HepG2 (cell line): ENCODE measurements at regions not wholly inside any gene's neighbourhood (a gene's known extent, or its start where the extent isn't known, plus 50 kb on each side); places are given as distances from the start of the nearest gene placed in this dataset.
A peak's percentile ranks its signal among the peaks of the same experiment; 100 is the strongest.

Experiments used
- CBFB ChIP-seq: sonication (generic); formaldehyde crosslinking; IDR thresholded peaks from 2 replicates; pipeline ENCODE4 v1.4.0; 2020; ENCODE audit warnings: missing genetic modification reagents
- CENPX ChIP-seq: sonication (generic); formaldehyde crosslinking; IDR thresholded peaks from 2 replicates; pipeline ENCODE4 v1.9.0; 2021; ENCODE audit warnings: mild to moderate bottlenecking, missing genetic modification reagents, moderate library complexity
- DNMT1 ChIP-seq: sonication (generic); formaldehyde crosslinking; IDR thresholded peaks from 2 replicates; pipeline ENCODE4 v1.5.1; 2020; ENCODE audit warnings: mild to moderate bottlenecking, missing genetic modification reagents
- EHMT2 ChIP-seq: fragments of 200-600 bp; sonication (generic); IDR thresholded peaks from 2 replicates; pipeline ENCODE4 v1.7.0; 2017; ENCODE audit warnings: antibody characterized with exemption, low read depth, low read length, borderline replicate concordance
- GZF1 ChIP-seq: sonication (generic); formaldehyde crosslinking; IDR thresholded peaks from 2 replicates; pipeline ENCODE4 v1.5.1; 2020; ENCODE audit warnings: mild to moderate bottlenecking, missing genetic modification reagents
- HNRNPLL ChIP-seq: fragments of 200-400 bp; formaldehyde crosslinking; IDR thresholded peaks from 2 replicates; pipeline ENCODE4 v1.6.1; 2017; ENCODE audit warnings: mild to moderate bottlenecking, low read depth, low read length; ENCODE audit not compliant: poor library complexity, severe bottlenecking
- MIER2 ChIP-seq: IDR thresholded peaks from 2 replicates; pipeline ENCODE4 v1.6.1; 2016; ENCODE audit warnings: missing biosample characterization, missing genetic modification reagents
- NR2F1 ChIP-seq, 2 experiments: fragments of 450-650 bp in 1 of 2; formaldehyde crosslinking in 1 of 2; IDR thresholded peaks; 2 replicates each; pipeline versions ENCODE4 v1.5.0 to v1.6.1; 2016 to 2020; ENCODE audit warnings: mild to moderate bottlenecking in 1 of 2, missing compliant biosample characterization in 1 of 2, missing genetic modification reagents in 1 of 2, moderate library complexity in 1 of 2
- RBFOX2 ChIP-seq: fragments of 200-400 bp; formaldehyde crosslinking; IDR thresholded peaks from 2 replicates; pipeline ENCODE4 v1.6.1; 2017; ENCODE audit warnings: low read depth, mild to moderate bottlenecking, low read length
- SATB2 ChIP-seq: sonication (generic); formaldehyde crosslinking; IDR thresholded peaks from 2 replicates; pipeline ENCODE4 v1.5.0; 2020; ENCODE audit warnings: missing genetic modification reagents
- SMAD1 ChIP-seq: sonication (generic); formaldehyde crosslinking; IDR thresholded peaks from 2 replicates; pipeline ENCODE4 v1.4.0; 2020; ENCODE audit warnings: missing genetic modification reagents, low read depth, mild to moderate bottlenecking, borderline replicate concordance
- SP4 ChIP-seq: sonication (generic); formaldehyde crosslinking; IDR thresholded peaks from 2 replicates; pipeline ENCODE4 v1.8.1; 2023; ENCODE audit warnings: mild to moderate bottlenecking, missing genetic modification reagents
- ZFP36L2 ChIP-seq: sonication (generic); formaldehyde crosslinking; IDR thresholded peaks from 2 replicates; pipeline ENCODE4 v1.4.0; 2020; ENCODE audit warnings: missing genetic modification reagents
- ZNF510 ChIP-seq: sonication (generic); formaldehyde crosslinking; IDR thresholded peaks from 2 replicates; pipeline ENCODE4 v1.4.0; 2020; ENCODE audit warnings: low read depth, mild to moderate bottlenecking, missing genetic modification reagents
- ZNF549 ChIP-seq: sonication (generic); formaldehyde crosslinking; IDR thresholded peaks from 2 replicates; pipeline ENCODE4 v1.5.0; 2020; ENCODE audit warnings: missing genetic modification reagents
- ZNF720 ChIP-seq: sonication (generic); formaldehyde crosslinking; IDR thresholded peaks from 2 replicates; pipeline ENCODE4 v1.4.0; 2020; ENCODE audit warnings: missing genetic modification reagents
- ZNF761 ChIP-seq: sonication (generic); formaldehyde crosslinking; conservative IDR thresholded peaks from 2 replicates; pipeline ENCODE4 v1.4.0; 2020; ENCODE audit warnings: mild to moderate bottlenecking, missing genetic modification reagents
- TF ChIP-seq, protein P1 (sequence below): sonication (generic); formaldehyde crosslinking; IDR thresholded peaks from 2 replicates; pipeline ENCODE4 v1.5.1; 2020; ENCODE audit warnings: mild to moderate bottlenecking, missing genetic modification reagents, moderate library complexity
- TF ChIP-seq, protein P2 (sequence below): IDR thresholded peaks from 2 replicates; pipeline ENCODE4 v1.6.1; 2018; ENCODE audit warnings: missing genetic modification reagents, mild to moderate bottlenecking, missing compliant biosample characterization
- TF ChIP-seq, protein P3 (sequence below): sonication (generic); formaldehyde crosslinking; IDR thresholded peaks from 2 replicates; pipeline ENCODE4 v1.4.0; 2020; ENCODE audit warnings: missing genetic modification reagents, mild to moderate bottlenecking, borderline replicate concordance
- TF ChIP-seq, protein P4 (sequence below): sonication (generic); formaldehyde crosslinking; IDR thresholded peaks from 2 replicates; pipeline ENCODE4 v1.8.1; 2023; ENCODE audit warnings: missing genetic modification reagents, mild to moderate bottlenecking, borderline replicate concordance
- TF ChIP-seq, protein P5 (sequence below): IDR thresholded peaks from 2 replicates; pipeline ENCODE4 v1.6.1; 2016; ENCODE audit warnings: missing genetic modification reagents, missing compliant biosample characterization

DNA sequence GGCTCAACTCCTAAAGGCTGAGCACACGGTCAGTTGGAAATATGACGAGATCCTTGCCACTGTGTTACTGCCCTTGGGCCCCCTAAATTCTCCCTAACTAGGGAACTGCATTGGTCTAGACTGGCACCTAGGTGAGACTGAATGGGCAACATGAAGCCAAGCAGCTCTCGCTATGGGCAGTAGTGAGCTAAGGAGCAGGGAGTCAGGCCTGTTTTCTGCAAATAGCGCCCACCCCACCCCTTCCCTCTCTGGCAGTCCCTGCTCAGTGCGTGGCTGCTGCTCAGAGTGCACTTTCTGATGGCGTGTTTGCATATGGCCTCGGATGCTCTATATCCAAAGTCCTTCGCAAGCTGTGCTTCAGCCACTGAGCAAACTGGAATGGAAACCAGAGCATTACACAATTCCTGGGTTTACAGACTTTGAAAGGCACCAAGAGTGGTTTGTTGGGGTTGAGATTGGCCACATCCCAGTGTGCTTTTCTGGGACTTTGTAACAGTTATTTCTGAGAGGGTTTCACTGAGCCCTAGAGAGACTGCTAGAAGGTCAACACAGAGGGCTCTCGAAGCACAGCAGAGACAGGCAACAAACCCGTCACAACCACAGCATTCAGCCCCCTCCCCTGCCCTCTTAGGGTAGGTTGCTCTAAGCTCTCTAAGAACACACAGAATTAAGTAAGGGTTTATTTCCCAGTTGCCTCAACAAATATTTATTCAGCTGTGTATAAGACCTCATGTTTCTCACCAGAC, 419.9 kb downstream of the STK39 start (continued):
- TF ChIP-seq ZNF761 (CRISPR knock-in tag), result peak; percentile 99
- 0 out of 2 replicates have a peak, but pooled peaks have one; percentile 48 for TF ChIP-seq ZFP36L2 (CRISPR knock-in tag)
- no peak for TF ChIP-seq ZNF720 (CRISPR knock-in tag)
- TF ChIP-seq, protein P1, sequence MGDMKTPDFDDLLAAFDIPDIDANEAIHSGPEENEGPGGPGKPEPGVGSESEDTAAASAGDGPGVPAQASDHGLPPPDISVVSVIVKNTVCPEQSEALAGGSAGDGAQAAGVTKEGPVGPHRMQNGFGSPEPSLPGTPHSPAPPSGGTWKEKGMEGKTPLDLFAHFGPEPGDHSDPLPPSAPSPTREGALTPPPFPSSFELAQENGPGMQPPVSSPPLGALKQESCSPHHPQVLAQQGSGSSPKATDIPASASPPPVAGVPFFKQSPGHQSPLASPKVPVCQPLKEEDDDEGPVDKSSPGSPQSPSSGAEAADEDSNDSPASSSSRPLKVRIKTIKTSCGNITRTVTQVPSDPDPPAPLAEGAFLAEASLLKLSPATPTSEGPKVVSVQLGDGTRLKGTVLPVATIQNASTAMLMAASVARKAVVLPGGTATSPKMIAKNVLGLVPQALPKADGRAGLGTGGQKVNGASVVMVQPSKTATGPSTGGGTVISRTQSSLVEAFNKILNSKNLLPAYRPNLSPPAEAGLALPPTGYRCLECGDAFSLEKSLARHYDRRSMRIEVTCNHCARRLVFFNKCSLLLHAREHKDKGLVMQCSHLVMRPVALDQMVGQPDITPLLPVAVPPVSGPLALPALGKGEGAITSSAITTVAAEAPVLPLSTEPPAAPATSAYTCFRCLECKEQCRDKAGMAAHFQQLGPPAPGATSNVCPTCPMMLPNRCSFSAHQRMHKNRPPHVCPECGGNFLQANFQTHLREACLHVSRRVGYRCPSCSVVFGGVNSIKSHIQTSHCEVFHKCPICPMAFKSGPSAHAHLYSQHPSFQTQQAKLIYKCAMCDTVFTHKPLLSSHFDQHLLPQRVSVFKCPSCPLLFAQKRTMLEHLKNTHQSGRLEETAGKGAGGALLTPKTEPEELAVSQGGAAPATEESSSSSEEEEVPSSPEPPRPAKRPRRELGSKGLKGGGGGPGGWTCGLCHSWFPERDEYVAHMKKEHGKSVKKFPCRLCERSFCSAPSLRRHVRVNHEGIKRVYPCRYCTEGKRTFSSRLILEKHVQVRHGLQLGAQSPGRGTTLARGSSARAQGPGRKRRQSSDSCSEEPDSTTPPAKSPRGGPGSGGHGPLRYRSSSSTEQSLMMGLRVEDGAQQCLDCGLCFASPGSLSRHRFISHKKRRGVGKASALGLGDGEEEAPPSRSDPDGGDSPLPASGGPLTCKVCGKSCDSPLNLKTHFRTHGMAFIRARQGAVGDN (CRISPR knock-in tag), result peak; percentile 99
- peak; percentile 86 for TF ChIP-seq ZNF510
- peak; percentile 89 for TF ChIP-seq CBFB (CRISPR knock-in tag)
- TF ChIP-seq, protein P2, sequence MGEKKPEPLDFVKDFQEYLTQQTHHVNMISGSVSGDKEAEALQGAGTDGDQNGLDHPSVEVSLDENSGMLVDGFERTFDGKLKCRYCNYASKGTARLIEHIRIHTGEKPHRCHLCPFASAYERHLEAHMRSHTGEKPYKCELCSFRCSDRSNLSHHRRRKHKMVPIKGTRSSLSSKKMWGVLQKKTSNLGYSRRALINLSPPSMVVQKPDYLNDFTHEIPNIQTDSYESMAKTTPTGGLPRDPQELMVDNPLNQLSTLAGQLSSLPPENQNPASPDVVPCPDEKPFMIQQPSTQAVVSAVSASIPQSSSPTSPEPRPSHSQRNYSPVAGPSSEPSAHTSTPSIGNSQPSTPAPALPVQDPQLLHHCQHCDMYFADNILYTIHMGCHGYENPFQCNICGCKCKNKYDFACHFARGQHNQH, result peak; percentile 94
- TF ChIP-seq NR2F1 (CRISPR knock-in tag; IDR thresholded peaks at IDR 0.05), result peak in 1 of 2 experiments; percentile 65; a peak in 2 of 4 replicates
- TF ChIP-seq SMAD1 (CRISPR knock-in tag), result peak; percentile 75; the same call in 1 of the 2 replicates
- TF ChIP-seq, protein P3, sequence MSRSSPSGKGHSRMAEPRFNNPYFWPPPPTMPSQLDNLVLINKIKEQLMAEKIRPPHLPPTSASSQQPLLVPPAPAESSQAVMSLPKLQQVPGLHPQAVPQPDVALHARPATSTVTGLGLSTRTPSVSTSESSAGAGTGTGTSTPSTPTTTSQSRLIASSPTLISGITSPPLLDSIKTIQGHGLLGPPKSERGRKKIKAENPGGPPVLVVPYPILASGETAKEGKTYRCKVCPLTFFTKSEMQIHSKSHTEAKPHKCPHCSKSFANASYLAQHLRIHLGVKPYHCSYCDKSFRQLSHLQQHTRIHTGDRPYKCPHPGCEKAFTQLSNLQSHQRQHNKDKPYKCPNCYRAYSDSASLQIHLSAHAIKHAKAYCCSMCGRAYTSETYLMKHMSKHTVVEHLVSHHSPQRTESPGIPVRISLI (CRISPR knock-in tag), result peak; percentile 69
- no peak for TF ChIP-seq CENPX
- no peak for TF ChIP-seq DNMT1 (CRISPR knock-in tag)
- TF ChIP-seq EHMT2, result peak; percentile 99
- peak; percentile 47; the same call in 1 of the 2 replicates for TF ChIP-seq GZF1 (CRISPR knock-in tag)
- peak; percentile 67 for TF ChIP-seq RBFOX2
- no peak for TF ChIP-seq HNRNPLL
- 0 out of 2 replicates have a peak, but pooled peaks have one; percentile 71 for TF ChIP-seq ZNF549 (CRISPR knock-in tag)
- TF ChIP-seq SP4, result peak; percentile 79
- TF ChIP-seq MIER2 (CRISPR knock-in tag), result peak; percentile 92
- TF ChIP-seq SATB2 (CRISPR knock-in tag), result peak; percentile 86
- TF ChIP-seq, protein P4, sequence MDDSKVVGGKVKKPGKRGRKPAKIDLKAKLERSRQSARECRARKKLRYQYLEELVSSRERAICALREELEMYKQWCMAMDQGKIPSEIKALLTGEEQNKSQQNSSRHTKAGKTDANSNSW (CRISPR knock-in tag), result no peak
- TF ChIP-seq, protein P5, sequence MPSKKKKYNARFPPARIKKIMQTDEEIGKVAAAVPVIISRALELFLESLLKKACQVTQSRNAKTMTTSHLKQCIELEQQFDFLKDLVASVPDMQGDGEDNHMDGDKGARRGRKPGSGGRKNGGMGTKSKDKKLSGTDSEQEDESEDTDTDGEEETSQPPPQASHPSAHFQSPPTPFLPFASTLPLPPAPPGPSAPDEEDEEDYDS (CRISPR knock-in tag), result peak; percentile 79; the same call in 1 of the 2 replicates
